ENCODE measurements at regions not wholly inside any gene's neighbourhood (a gene's known extent, or its start where the extent isn't known, plus 50 kb on each side); places are given as distances from the start of the nearest gene placed in this dataset.
"Not testable (repeated sequence)": the region's sequence is repeated elsewhere in the genome, so short reads cannot be mapped to it uniquely, and the experiment has no call there.

GRCh38 chr6:37078814-37079213 lies 73.4 kb downstream of the FGD2 start:
- no peak for DNase-seq (ENCODE audit: extremely low spot score)
- ChIA-PET CTCF (no interaction called here), POLR2A (no interaction called here)
- no peak for TF ChIP-seq CTCF (IDR thresholded peaks at IDR 0.05; ENCODE audit: control extremely low read depth, extremely low read depth, low read depth, missing control alignments)

GRCh38 chr6:37081042-37081607 lies 75.7 kb downstream of the FGD2 start:
- CTCF ChIA-PET: interaction anchor here (0.6 to 1.8 kb wide), 3 partner anchors 30 to 90 kb away, joined by 3 to 4 read pairs (median 3); no protein-coding TSS in a partner anchor
- POLR2A ChIA-PET: no interaction called here

GRCh38 chr6:37082390-37083130 lies 77.1 kb downstream of the FGD2 start:
- CTCF ChIA-PET: interaction anchor here (1.0 kb wide), 1 partner anchor 65 kb away, joined by 5 read pairs; no protein-coding TSS in a partner anchor
- no peak for TF ChIP-seq CTCF (IDR thresholded peaks at IDR 0.05; ENCODE audit: control extremely low read depth, extremely low read depth, low read depth, missing control alignments)
- no peak for DNase-seq (ENCODE audit: extremely low spot score)
- POLR2A ChIA-PET: no interaction called here

More at GRCh38 chr6:37081042-37081607, 75.7 kb downstream of the FGD2 start:
- no peak for DNase-seq (ENCODE audit: extremely low spot score)
- TF ChIP-seq CTCF (IDR thresholded peaks at IDR 0.05; ENCODE audit: control extremely low read depth, extremely low read depth, low read depth, missing control alignments): no peak

- ChIA-PET POLR2A (interaction anchor here (0.5 kb wide), 1 partner anchor 111 kb away, joined by 6 read pairs; no protein-coding TSS in a partner anchor), CTCF (interaction anchor here (0.7 to 2.6 kb wide), 7 partner anchors 12 to 96 kb away, joined by 3 to 8 read pairs (median 3); no protein-coding TSS in a partner anchor)
- no peak for DNase-seq (ENCODE audit: extremely low spot score)
- TF ChIP-seq CTCF (IDR thresholded peaks at IDR 0.05; ENCODE audit: control extremely low read depth, extremely low read depth, low read depth, missing control alignments): no peak
Measured at GRCh38 chr6:37083243-37084138, 78.0 kb downstream of the FGD2 start.

- POLR2A ChIA-PET; DNase-seq (ENCODE audit: extremely low spot score): not testable (repeated sequence)
- CTCF ChIA-PET: interaction anchor here (0.7 to 2.6 kb wide), 7 partner anchors 13 to 97 kb away, joined by 3 to 8 read pairs (median 3); no protein-coding TSS in a partner anchor
Measured at GRCh38 chr6:37084665-37085064, 79.2 kb downstream of the FGD2 start.

GRCh38 chr6:37085198-37085597 lies 79.7 kb downstream of the FGD2 start:
- POLR2A ChIA-PET: no interaction called here
- no peak for DNase-seq (ENCODE audit: extremely low spot score)
- no peak for TF ChIP-seq CTCF (IDR thresholded peaks at IDR 0.05; ENCODE audit: control extremely low read depth, extremely low read depth, low read depth, missing control alignments)
- CTCF ChIA-PET: interaction anchor here (0.9 to 2.6 kb wide), 3 partner anchors 17 to 67 kb away, joined by 3 to 8 read pairs (median 4); no protein-coding TSS in a partner anchor

Data from GM10248 (cell line).